ENCODE measurements at regions not wholly inside any gene's neighbourhood (a gene's known extent, or its start where the extent isn't known, plus 50 kb on each side); places are given as distances from the start of the nearest gene placed in this dataset.

GRCh38 chr1:81379430-81379829 lies 421.3 kb upstream of the ADGRL2 start:
- DNase-seq, result no peak

GRCh38 chr1:81377406-81377805 lies 423.3 kb upstream of the ADGRL2 start:
- DNase-seq, result no peak

GRCh38 chr1:81375884-81376548 lies 424.7 kb upstream of the ADGRL2 start:
- peak; percentile 24 to 75 for DNase-seq

- no peak for DNase-seq
Observed at GRCh38 chr1:81374481-81374880, 426.3 kb upstream of the ADGRL2 start.

- DNase-seq, result no peak
Observed at GRCh38 chr1:81371864-81372263, 428.9 kb upstream of the ADGRL2 start.

GRCh38 chr1:81369833-81370232 lies 430.9 kb upstream of the ADGRL2 start:
- DNase-seq, result no peak

GRCh38 chr1:81366173-81366572 lies 434.6 kb upstream of the ADGRL2 start:
- no peak for DNase-seq

- DNase-seq, result no peak
Observed at GRCh38 chr1:81364088-81364487, 436.6 kb upstream of the ADGRL2 start.

GRCh38 chr1:81358151-81358550 lies 442.6 kb upstream of the ADGRL2 start:
- no peak for DNase-seq

- DNase-seq, result no peak
Observed at GRCh38 chr1:81351864-81352263, 448.9 kb upstream of the ADGRL2 start.

- DNase-seq, result no peak
Observed at GRCh38 chr1:81349194-81349965, 451.4 kb upstream of the ADGRL2 start.

- DNase-seq, result no peak
Observed at GRCh38 chr1:81345110-81345509, 455.6 kb upstream of the ADGRL2 start.

- no peak for DNase-seq
Observed at GRCh38 chr1:81340239-81340638, 460.5 kb upstream of the ADGRL2 start.

GRCh38 chr1:81337226-81337625 lies 463.5 kb upstream of the ADGRL2 start:
- DNase-seq, result no peak

GRCh38 chr1:81335876-81336275 lies 464.9 kb upstream of the ADGRL2 start:
- no peak for DNase-seq

- no peak for DNase-seq
Observed at GRCh38 chr1:81330521-81330920, 470.2 kb upstream of the ADGRL2 start.

- no peak for DNase-seq
Observed at GRCh38 chr1:81330111-81330510, 470.6 kb upstream of the ADGRL2 start.

GRCh38 chr1:81329041-81329440 lies 471.7 kb upstream of the ADGRL2 start:
- DNase-seq, result no peak

GRCh38 chr1:81327743-81328142 lies 473.0 kb upstream of the ADGRL2 start:
- no peak for DNase-seq

GRCh38 chr1:81327103-81327710 lies 473.5 kb upstream of the ADGRL2 start:
- no peak for DNase-seq

- no peak for DNase-seq
Observed at GRCh38 chr1:81326212-81326611, 474.5 kb upstream of the ADGRL2 start.

GRCh38 chr1:81325397-81325796 lies 475.3 kb upstream of the ADGRL2 start:
- no peak for DNase-seq

- DNase-seq, result no peak
Observed at GRCh38 chr1:81323862-81324261, 476.9 kb upstream of the ADGRL2 start.

- DNase-seq, result no peak
Observed at GRCh38 chr1:81317191-81317590, 483.5 kb upstream of the ADGRL2 start.
